Prostate gland (tissue), 2 donors: ENCODE measurements at regions not wholly inside any gene's neighbourhood (a gene's known extent, or its start where the extent isn't known, plus 50 kb on each side); places are given as distances from the start of the nearest gene placed in this dataset.

Experiments used
- DNase-seq: peaks from one replicate; pipeline ENCODE4 v3.0.0-alpha.2; 2019; ENCODE audit warnings: low spot score
- H3K27ac ChIP-seq, 2 donors: fragments of 200-600 bp; sonication (generic); 2 replicates each; pipeline ENCODE4 v1.5.1; 2017 to 2019
- H3K27me3 ChIP-seq: fragments of 200-600 bp; sonication (generic); replicated peaks from 2 replicates; pipeline ENCODE4 v1.5.1; 2019; ENCODE audit not compliant: insufficient read depth
- H3K36me3 ChIP-seq, 2 donors: fragments of 200-600 bp; sonication (generic); 1 replicate in 1 of 2; 2 replicates in 1 of 2; pipeline versions ENCODE4 v1.5.1 to v1.8.1; 2017 to 2019
- H3K4me1 ChIP-seq: fragments of 200-600 bp; sonication (generic); replicated peaks from 2 replicates; pipeline ENCODE4 v1.5.1; 2019
- H3K4me3 ChIP-seq, 2 donors: fragments of 200-600 bp; sonication (generic); 2 replicates each; pipeline ENCODE4 v1.5.1; 2017 to 2019
- H3K9me3 ChIP-seq: fragments of 200-600 bp; sonication (generic); 2 replicates; pipeline ENCODE4 v1.5.1; 2017
- POLR2A ChIP-seq: fragments of 450-650 bp; IDR thresholded peaks from one replicate; pipeline ENCODE4 v1.6.1; 2016; ENCODE audit warnings: antibody characterized with exemption, mild to moderate bottlenecking
- POLR2AphosphoS5 ChIP-seq: sonication (generic); formaldehyde crosslinking; IDR thresholded peaks from one replicate; pipeline ENCODE4 v1.6.1; 2017; ENCODE audit warnings: antibody characterized with exemption
- WGBS: methylation state at CpG from one replicate; pipeline ENCODE4 v1.1.5; 2018; 5-methylcytosine and 5-hydroxymethylcytosine counted together
- intact Hi-C: fragments of 100-400 bp; cut with DNase I; formaldehyde crosslinking; loops from one replicate; pipeline ENCODE4 v1.14.2; 2022
- TF ChIP-seq, protein P1 (sequence below), 4 experiments: fragments of 200-600 bp in 2 of 4; fragments of 450-650 bp in 2 of 4; sonication (generic) in 2 of 4; IDR thresholded peaks; 1 replicate in 3 of 4; 2 replicates in 1 of 4; pipeline ENCODE4 v1.5.1; 2016 to 2019; ENCODE audit warnings: antibody characterized with exemption in 4 of 4, mild to moderate bottlenecking in 2 of 4, moderate library complexity in 2 of 4

DNA sequence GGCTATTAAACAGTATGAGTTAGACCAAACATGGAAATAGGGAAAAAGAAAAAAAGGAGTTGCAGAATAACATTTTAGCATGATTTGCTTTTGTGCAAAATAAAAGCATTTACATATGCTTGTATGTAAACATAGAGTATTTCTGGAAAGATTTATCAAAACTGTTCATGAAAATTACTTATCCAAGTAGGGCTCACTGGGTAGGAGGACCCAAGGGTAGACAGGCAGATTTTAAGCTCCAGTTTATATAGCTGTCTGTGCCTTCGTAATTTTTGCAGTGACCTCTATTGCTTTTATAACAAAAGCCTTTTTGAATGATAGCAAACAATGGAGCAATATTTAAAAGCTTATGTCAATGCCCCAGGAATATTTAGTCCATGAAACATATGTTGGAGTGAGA lies 228.8 kb upstream of the IRF2BP2 start:
- no peak for DNase-seq
- H3K36me3 ChIP-seq = no peaks in the 10 kb centered on the region
- no peaks in the 10 kb centered on the region for H3K9me3 ChIP-seq
- 73% methylated on average over 1 of the region's 1 CpG for WGBS
- no peak overlapping the region for H3K27ac ChIP-seq
- TF ChIP-seq POLR2A = no peak
- TF ChIP-seq, protein P1, sequence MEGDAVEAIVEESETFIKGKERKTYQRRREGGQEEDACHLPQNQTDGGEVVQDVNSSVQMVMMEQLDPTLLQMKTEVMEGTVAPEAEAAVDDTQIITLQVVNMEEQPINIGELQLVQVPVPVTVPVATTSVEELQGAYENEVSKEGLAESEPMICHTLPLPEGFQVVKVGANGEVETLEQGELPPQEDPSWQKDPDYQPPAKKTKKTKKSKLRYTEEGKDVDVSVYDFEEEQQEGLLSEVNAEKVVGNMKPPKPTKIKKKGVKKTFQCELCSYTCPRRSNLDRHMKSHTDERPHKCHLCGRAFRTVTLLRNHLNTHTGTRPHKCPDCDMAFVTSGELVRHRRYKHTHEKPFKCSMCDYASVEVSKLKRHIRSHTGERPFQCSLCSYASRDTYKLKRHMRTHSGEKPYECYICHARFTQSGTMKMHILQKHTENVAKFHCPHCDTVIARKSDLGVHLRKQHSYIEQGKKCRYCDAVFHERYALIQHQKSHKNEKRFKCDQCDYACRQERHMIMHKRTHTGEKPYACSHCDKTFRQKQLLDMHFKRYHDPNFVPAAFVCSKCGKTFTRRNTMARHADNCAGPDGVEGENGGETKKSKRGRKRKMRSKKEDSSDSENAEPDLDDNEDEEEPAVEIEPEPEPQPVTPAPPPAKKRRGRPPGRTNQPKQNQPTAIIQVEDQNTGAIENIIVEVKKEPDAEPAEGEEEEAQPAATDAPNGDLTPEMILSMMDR (IDR thresholded peaks at IDR 0.05) = no peak
- TF ChIP-seq POLR2AphosphoS5 = no peak
- intact Hi-C loops = no loop called here
- H3K4me3 ChIP-seq = no peak overlapping the region
- no peaks in the 10 kb centered on the region for H3K27me3 ChIP-seq
- no peaks in the 10 kb centered on the region for H3K4me1 ChIP-seq

DNA sequence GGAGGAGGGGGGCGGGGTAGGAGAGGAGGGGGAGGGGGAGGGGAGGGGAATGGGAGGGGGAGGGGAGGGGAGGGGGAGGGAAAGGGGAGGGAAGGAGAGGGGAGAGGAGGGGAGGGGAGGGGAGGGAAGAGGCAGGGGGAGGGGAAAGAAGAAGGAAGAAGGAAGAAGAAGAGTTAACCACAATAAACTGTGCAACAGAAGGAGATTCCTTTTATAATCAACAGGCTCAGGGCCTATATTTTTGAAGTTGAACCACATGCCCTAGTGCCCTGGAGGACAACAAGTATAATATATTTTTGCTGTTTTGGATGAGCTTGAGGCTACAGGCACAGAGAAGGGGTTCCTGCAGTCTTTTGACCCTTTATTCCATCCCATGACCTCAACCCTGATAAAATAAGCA lies 228.2 kb upstream of the IRF2BP2 start:
- H3K4me3 ChIP-seq = no peak overlapping the region
- intact Hi-C loops = no loop called here
- no peak overlapping the region for H3K27ac ChIP-seq
- no peaks in the 10 kb centered on the region for H3K9me3 ChIP-seq
- no peaks in the 10 kb centered on the region for H3K27me3 ChIP-seq
- no peaks in the 10 kb centered on the region for H3K36me3 ChIP-seq
- no CpG with 5 or more reads among the region's 1 CpG for WGBS
- no peak for TF ChIP-seq POLR2AphosphoS5
- no peak for TF ChIP-seq POLR2A
- TF ChIP-seq, protein P1 (IDR thresholded peaks at IDR 0.05) = no peak
- DNase-seq = no peak
- no peaks in the 10 kb centered on the region for H3K4me1 ChIP-seq

DNA sequence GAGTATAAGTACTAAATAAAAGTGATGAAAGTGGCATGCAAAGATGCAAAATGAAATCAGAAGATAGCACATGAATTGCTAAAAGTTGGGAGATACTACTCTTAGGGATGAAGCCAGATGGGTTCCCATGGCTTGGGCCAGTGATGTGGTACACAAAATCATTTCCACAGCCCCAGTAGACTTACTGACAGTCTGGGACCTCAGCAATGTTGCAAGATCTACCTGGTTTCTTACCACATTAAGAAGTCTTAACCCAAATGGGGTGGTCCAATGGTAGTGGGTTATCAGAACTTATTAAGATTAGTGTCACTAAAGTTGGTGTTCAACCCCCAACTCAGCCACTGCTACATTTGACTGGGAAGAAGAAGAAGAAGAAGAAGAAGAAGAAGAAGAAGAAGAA lies 227.7 kb upstream of the IRF2BP2 start:
- TF ChIP-seq POLR2AphosphoS5 (no peak), POLR2A (no peak)
- TF ChIP-seq, protein P1 (IDR thresholded peaks at IDR 0.05) = no peak
- Histone ChIP-seq H3K4me1 (no peaks in the 10 kb centered on the region), H3K27ac (no peak overlapping the region), H3K36me3 (no peaks in the 10 kb centered on the region), H3K9me3 (no peaks in the 10 kb centered on the region), H3K4me3 (no peak overlapping the region), H3K27me3 (no peaks in the 10 kb centered on the region)
- intact Hi-C loops = no loop called here
- no peak for DNase-seq

DNA sequence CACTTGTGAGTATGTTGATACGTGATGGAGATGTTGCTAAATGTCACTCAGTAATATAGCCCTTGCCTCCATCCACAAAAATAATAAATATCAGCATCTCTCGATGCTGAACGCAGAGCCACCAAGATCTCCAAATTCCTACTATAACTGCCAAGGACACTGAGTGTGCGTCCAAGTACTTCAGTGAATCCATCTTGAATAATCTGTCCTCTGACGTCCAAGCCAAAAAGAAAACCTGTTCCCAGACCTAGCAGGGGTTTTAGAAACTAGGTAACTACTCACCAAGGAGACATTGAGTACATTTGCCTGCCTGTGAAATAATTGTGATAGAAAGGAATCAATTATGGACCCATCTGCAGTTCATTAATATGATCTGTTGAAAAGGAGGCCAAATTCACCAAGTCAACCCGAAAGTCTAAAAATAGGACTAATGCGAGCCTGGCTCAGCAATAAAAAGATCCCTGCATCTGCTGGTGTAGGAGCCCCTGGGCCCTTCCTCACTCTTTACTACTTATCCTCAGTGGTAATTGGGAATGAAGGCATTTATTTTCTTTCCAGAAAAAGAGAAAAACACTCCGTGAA lies 226.9 kb upstream of the IRF2BP2 start:
- Histone ChIP-seq H3K9me3 (no peaks in the 10 kb centered on the region), H3K27me3 (no peaks in the 10 kb centered on the region), H3K4me3 (no peak overlapping the region), H3K36me3 (no peaks in the 10 kb centered on the region), H3K27ac (no peak overlapping the region), H3K4me1 (no peaks in the 10 kb centered on the region)
- WGBS = 85% methylated on average over 8 of the region's 8 CpGs
- intact Hi-C loops = no loop called here
- no peak for DNase-seq
- no peak for TF ChIP-seq POLR2A
- TF ChIP-seq, protein P1 (IDR thresholded peaks at IDR 0.05) = no peak
- no peak for TF ChIP-seq POLR2AphosphoS5

DNA sequence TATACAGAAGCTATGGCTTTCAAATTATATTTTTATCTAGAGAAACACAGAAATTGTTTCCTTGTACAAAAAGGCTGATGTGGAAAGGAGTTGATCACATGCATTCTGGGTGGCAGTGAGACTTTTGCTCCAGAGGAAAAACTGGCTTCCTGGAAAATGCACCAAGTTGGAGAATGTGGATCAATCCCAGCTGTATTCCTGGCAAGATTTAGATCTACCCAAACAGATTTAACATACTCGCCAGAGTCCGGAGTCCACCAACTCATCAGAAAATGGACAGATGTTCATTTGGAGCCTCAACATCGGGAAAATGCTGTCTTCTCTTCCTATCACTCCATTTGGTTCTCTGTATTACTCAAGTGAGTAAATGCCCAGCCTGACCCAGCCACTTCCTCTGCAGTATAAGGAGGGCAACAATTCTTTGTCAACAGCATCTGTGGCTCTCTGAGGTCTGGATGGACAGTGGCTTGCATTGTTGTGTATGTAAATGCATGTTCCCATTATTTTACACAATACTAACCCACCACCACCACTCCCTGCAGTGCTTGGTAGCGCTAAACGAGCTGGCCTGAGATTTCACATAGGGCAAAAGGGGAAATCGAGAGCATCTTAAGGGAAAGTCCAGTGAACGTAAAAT lies 226.2 kb upstream of the IRF2BP2 start:
- H3K4me1 ChIP-seq = no peaks in the 10 kb centered on the region
- no peak overlapping the region for H3K27ac ChIP-seq
- H3K4me3 ChIP-seq = no peak overlapping the region
- DNase-seq = no peak
- intact Hi-C loops = no loop called here
- H3K27me3 ChIP-seq = no peaks in the 10 kb centered on the region
- H3K9me3 ChIP-seq = no peaks in the 10 kb centered on the region
- TF ChIP-seq, protein P1 (IDR thresholded peaks at IDR 0.05) = no peak
- H3K36me3 ChIP-seq = no peaks in the 10 kb centered on the region
- WGBS = 88% methylated on average over 7 of the region's 7 CpGs
